ENCODE measurements at regions not wholly inside any gene's neighbourhood (a gene's known extent, or its start where the extent isn't known, plus 50 kb on each side); places are given as distances from the start of the nearest gene placed in this dataset.

DNA sequence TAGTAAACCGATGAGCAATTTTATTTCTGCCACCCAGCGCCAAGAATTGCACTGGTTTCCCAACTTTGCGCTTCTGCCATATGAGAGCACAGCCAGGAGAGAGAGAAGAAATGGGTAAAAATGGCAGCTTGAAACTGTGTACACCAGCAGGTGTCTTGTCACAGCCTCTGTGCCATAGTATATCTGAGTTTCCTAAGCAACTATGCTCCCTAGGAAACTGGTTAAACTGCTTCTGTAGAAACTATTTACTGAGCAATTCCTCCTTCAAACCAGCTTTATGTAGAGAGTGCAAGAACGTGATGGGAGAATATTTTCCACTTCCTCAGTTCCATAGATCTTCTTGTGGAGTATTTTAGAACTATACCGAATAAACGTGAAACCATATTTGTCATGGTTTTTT is 1361.3 kb downstream of the PCDH9 start:
- no peak for DNase-seq

DNA sequence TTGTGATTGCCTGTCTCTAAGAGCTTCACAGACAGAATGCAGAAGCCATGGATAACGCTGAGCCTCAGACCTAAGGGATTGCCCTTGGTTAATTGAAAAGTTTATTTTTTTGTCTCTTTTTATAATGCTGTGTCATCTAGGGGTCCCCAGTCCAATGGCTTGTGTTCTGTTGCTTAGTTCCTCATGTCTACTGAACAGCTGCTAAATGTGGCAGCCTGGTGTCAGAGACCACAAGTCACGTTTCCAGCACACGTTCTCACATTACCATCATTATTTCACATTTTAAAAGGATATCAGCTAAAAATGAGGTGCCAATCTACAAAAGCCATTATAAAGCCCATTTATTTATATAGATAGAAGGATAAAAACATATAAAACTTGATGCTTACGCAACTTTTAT is 1362.0 kb downstream of the PCDH9 start:
- DNase-seq = no peak

DNA sequence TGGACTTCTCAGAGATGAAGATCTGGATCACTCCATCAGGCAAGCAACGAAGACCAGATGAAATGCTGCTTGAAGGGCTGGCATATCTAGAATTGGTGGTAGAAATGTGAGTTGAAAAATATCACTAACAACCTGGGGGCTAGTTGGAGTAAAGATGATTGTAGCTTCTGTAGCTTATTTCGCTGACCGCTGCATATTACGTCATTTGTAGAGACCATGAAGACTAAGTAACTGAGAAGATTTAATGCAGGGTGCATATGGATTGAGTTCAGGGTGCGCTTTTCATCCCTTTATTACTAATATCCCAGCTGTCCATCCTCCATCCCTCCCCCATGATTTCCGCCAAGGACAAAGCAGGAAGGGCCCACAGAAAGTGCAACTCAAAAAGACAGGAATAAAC is 1364.0 kb downstream of the PCDH9 start:
- no peak for DNase-seq

DNA sequence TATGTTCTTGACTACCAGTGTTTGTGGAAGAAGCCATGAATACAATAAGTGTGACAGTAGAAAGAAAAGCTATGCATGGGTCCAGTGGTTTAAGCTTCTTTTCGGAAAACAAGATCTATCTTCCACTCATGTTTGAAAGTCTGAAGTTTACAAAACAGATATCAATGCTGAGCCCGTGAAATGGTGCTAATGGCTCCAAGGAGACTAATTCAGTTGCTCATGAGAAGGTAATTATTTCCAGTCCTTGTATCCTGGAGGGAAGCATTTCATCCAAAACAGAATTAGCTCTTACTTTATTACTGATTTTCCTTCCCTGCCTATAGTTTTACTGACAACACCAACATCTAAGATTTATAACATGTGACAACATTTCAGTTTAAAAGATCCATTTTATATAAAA is 1364.9 kb downstream of the PCDH9 start:
- DNase-seq = no peak

DNA sequence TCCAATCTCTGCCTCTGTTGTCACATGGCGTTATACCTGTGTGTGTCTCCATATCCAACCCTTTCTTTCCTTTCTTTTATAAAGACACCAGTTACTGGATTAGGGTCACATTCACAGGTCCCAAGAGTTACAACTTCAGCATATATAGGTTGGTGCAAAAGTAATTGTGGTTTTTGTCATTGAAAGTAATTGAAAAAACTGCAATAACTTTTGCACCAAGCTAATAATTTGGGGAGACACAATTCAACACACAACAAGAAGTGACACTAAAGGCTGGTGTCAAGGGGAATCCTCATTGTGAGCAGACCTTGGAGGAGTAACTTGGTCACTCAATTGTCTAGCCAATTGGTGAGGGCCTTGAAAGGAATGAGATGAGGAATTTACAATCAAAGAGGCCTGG is 1366.1 kb downstream of the PCDH9 start:
- no peak for DNase-seq

DNA sequence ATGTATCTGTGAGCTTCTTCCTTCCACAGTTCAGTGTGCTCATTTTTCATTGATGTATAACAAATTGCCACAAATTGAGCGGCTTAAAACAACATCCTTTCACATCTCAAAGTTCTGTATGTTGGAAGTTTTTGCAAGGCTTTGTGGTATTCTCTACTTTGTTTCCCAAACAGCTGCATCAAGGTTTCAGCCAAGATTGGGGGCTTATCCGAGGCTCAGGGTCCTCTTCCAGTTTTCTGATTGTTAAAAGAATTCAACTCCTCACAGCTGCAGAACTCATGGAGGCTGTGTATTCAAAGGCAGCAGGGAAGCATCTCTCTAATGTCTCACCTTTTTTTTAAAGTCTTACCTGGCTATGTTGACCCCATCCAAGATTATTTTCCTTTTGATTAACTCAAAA is 1369.8 kb downstream of the PCDH9 start:
- no peak for DNase-seq

DNA sequence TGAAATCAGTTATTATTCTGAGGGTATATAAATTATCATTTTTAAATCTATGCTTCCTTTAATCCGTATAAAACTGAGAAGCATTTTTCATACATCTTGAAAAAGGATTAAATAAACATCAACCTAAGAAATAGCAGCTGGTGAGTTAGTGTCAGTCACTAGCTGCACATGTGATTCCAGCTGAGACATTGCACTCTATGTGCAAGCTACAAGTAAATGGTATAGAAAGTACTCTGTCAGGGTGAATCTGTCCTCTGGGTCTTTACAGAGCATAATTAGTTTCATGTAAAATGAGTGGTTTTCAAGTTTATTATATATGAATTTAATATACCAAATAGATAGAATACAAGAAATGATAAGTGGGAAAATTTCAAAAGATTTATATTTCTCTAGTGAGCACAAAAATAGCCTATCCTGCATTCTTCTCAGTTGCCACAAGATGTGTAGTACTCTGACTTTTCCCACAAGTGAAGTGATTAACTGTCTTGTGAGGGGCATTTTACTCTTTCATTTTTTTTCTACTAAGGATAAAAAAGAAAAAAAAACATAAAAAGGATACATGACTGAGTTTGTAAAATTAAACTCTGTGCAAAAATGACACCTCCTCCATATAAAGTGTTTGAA is 1372.1 kb downstream of the PCDH9 start:
- DNase-seq = no peak

DNA sequence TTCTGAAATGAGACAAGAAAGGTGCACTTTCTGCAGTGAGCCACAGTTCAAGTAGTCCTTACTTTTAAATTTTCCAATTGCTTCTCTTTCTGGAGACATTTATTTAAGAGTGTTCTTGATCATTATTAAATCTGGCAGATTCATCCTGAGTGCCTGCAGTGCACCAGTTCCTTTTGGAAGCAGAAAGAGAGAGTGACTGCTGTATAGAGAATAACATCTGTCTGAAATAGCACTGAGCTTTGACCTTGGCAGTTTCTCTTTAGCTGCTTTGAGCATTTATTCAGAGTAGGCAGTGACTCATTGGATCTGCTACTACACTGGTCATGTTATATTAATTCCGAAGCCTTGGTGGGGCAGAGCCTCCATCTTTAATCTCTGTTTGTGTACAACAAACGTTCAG is 1373.7 kb downstream of the PCDH9 start:
- no peak for DNase-seq

DNA sequence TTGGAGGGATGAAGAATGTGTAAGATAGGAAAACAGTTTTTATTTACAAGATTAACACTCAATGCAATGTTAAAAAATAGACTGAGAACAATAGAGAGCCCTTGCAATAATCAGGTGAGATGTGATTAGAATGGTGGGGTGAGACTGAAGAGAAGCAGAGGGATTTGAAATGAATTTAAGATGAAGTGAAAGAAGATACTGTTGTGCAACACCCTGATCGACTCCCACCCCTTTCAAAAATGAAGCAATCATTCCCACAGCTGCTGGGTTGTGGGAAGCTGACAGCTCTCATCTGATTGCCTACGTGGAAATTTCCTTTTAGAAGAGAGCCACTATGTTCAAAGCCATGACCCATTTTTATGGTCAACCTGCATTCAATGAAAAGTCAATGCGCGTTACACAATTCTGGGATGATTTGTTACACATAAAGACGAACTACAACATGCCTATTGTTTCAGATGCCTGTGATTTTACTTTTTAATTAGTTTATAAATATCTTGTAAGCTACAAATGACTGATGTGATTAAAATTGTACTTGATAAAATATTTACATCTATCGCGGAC is 1374.8 kb downstream of the PCDH9 start:
- DNase-seq = no peak

DNA sequence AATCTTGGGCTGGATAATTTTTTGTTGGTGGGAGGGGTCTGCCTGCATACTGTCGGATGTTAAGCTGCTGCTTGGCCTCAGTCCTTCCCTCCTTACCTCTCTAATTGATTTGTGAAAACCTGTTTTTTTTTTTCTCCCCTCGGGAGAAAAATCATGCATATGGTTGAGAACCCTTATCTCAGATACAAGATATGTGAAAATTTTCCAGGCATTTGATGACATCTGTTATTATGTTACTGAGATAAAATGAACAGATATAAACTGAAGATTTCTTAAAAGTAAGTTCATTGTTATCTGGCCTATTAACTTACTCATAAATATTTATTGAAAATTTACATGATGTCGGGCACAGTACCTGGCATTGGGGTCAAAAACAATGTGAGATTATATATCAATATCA is 1375.7 kb downstream of the PCDH9 start:
- DNase-seq = no peak

DNA sequence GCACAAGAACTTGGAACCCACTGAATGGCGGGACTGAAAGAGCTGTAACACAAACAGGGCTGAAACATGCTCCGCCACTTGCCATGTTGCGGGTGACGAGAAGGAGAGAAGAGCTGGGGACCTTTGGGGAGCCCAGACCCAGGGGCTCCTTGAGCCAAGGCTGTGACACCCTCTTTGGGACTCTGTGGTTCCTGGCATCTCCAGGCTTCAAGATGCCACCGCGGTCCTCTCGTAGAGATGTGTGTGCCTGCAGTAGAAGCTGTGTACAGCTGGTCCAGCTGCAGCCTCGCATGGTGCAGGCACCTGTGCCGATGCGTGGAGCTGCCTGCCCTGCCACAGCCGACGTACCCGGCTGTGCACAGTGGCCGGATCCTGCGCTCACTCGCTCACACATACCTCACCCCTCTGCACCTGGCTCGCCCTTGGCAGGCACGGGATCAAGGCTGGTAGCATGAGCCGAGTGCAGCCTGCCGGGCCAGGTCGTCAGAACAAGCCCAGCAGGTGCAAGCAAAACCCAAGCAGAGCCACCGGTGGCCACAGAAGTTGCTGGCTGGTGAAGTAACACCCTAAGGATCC is 1385.8 kb downstream of the PCDH9 start:
- no peak for DNase-seq

DNA sequence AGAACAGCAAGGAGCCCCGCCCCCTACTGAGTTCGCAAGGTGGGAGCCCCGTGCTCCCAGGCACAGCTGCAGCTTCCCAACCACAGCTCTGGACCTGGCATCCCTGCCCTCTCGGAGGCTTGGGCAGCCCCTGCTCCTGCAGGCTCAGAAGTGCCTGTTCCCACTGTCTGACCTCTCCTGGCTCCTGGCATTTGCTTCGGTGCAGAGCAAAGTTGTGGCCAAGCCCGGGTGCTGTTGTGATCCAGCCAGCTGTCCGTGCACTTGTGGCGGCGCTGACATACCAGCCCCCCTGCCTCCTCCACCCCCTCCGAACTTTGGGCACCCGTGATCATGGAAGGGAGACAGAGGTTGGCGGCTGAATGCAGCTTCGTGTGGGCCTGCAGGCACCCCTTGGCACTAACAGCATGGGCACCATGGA is 1386.8 kb downstream of the PCDH9 start:
- no peak for DNase-seq

DNA sequence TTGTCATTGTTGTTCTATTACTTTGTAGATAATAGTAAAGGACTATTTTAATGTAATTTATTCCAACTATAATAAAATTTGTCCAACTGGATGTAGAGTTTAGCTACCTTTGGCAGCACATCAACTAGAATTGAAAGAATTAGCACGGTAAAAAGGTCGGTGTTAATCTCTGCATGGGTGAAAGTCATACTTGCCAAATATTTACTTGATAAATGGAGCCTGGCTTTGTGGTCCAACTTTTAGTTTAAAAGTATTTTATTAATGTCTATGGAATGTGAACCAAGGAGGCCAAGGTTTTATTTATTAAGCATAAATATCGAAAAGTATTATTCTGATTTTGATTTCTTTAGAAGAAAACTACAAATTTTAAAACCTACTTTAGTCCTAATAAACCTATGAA is 1389.0 kb downstream of the PCDH9 start:
- DNase-seq = no peak

DNA sequence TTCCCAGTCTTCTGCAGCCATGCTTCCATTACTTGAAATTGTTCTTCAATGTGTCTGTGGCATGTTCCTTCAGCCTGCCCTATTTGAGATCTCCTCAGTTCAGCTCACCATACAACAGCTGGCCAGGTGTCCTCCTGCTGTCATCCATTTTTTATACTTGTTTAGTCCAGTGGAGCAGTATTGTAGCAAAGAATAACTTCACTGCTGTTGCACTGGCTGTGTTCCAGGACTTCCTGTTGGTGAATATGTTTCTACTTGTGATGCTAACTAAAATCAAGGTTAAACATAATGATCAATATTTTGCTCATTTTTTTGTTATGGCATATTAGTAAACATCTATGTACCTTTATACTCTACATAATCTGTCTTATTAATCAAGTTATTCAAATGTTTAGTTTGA is 1394.1 kb downstream of the PCDH9 start:
- no peak for DNase-seq

DNA sequence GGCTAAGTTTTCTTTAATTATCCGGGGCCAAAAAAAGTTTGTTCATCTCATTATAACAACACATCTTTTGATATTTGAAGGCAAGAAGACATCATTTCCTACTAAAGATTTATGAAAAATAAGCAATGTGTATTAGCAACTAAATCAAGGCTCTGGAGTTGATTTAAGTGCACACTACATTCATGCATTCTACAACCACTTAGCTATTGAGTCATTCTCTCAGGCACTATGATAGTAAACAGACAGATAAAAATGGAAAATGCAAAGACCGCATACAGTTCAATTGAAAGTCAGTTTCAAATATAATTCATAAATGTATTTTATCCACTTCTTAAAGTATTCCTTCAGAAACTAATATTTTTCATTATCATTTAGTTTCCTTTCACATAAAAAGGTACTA is 1395.2 kb downstream of the PCDH9 start:
- no peak for DNase-seq

DNA sequence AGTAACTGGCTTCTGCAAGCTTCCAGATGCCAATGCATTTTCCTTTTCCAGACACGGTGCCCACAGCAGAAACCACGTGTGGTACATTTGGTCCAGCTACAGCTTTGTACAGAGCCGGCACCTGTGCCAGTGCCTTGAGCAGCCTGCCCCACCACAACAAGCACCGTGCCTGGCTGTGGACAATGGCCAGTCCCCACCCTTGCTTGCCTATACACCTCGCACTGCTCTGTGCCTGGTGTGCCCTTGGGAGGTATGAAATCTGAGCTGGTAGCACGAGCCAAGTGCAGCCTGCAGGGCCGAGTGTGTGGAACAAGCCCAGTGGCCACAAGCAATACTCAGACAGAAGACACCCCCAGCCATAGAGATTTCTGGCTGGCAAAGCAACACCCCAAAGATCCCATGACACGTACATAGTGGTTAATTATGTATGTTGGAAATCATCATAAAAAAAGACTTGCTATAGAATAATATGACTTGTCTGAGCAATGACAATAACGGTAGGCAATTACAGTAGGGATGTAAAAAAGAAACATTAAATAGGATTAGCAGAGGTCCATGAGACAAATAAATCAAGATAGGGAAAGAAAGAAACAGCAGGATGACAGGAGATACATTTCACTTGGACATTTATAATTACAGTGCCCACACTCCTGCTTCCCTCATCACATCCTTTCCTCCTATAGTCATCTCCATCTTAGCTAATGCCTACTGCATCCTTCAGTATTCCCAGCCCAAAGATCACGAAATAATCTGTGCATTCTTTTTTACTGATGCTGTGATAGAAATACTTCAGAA is 1399.5 kb downstream of the PCDH9 start:
- DNase-seq = no peak

DNA sequence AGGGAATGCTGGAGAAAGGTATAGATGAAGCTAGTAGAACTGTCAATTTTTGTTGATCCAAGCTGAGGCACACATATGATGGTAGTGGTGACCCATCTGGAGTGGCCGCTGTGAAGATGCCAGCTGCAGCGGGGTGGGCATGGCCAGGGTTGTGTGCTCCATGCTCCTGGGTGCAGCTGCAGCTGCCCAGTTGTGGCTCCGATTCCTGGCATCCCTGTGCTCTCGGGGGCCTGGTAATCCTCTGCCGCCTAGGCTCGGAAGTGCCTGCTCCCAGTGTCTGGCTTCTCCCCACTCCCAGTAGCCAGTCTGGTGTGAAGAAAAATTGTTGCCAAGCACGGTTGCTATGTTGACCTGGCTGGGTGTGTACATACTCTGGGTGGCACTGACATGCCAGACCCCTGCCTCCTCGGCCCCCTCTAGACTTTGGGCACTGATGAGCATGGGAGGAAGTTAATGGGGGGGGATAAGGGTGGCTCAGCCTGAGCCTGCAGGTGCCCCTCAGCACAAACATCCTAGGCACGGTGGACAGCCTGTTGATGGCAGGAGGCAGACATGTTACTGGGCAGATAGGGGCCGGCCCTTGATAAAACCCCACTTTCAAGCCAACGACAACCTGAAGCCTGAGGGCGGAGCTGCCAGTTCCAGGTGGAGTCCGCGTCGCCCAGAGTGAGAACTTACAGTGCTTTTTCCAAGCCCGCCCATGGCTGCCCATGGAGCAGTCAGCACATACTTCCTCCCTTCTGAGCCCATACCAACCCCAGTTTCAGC is 1400.7 kb downstream of the PCDH9 start:
- no peak for DNase-seq

DNA sequence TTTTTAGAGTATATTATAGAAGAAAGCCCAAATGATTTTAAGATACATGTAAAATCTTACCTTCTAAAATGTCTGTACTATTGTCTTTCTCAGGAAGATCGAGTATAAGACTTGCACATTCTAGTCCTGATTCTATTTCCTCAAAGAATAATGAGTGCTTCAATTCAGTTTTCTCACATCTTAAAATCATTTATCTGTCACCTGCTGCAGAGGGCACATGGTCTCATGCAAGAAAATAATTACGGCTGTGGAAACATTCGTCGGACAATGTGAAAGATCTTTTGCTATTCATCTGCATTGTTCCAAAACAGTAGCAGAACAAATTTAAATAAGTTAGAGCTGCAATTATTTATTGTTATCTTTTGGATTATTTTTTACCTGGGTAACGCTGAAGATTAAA is 1403.5 kb downstream of the PCDH9 start:
- DNase-seq = no peak

DNA sequence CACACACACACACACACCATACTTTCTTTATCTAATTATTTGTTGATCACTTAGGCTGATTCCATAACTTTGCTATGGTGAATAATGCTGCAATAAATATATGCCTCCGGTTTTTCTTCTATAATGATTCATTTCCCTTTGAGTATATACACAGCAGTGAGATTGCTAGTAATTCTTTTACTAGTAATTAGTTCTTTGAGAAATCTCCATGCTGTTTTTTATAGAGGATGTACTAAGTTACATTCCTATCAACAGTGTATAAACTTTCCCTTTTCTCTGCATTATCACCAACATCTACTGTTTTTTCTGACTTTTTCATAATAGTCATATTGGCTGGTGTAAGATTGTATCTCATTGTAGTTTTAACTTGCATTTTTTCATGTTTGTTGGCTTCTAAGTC is 1405.1 kb downstream of the PCDH9 start:
- no peak for DNase-seq

DNA sequence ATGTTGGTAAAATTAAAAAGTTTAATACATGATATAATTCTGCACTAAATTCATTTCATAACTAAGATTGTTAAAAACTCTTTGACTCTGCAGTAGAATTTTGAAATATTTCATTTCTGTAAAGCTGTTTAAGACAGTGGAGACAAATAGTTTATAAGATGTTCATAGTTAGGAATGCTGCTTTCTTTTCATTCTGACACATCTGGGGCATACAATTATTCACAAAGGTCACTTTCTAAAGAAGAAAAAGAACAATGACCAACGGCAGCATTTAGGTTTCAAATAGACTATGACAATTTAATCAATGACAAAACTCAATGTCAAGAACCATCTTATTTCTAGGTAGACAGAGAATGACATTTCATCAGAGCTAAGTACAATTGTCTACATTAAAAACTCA is 1422.1 kb downstream of the PCDH9 start:
- DNase-seq = no peak

DNA sequence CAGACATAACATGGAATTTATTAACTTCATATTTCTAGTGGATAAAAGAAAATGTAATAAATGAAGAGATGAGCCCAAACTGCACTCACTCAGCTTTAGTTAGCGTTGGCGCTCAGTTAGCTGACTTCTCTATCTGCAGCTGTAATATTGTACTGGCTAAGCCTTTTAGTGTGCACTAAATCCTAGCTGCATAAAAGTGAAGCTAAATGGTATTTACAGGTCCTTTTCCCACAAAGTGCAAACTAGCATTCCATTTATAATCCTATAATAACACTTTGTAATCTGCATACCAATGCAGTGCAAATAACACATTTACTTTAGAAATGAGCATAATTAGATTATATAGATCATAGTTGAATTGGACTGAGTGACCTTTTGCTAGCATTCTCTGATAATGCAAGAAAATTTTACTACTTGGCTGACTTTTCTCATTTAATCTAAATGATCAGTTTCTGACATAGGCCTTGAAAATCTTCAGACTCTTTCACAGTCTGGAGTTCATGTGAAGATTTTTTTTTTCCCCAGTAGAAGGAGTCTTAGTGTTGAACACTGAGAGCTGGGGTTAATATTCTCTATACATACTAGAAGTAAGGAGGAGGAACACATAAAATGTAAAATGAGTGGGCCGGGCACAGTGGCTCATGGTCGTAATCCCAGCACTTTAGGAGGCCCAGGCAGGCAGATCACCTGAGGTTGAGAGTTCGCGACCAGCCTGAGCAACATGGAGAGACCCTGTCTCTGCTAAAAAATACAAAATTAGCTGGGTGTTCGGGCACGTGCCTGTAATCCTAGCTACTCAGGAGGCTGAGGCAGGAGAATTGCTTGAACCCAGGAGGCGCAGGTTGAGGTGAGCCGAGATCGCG is 1426.4 kb downstream of the PCDH9 start:
- DNase-seq = no peak

DNA sequence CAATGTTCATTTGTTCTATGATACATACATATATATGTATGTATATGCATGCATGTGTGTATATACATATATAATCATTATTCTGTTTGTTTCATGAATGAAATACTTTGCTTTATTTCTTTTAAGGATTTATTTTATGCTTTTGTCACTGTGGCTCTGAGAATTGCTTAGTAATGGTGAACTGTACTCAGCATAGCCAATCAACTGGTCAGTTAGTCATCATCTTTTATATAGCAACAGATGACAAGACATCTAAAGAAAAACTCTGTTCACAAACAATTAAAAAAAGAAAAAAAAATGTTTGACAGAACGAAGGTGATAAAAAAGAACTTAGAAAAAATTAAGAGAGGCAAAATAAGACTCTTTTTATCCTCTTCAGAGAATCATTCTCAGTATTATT is 1440.3 kb downstream of the PCDH9 start:
- no peak for DNase-seq
